Activated naive CD4-positive, alpha-beta T cell treated with anti-CD3 and anti-CD28 coated beads for 36 hours (primary cell): ENCODE measurements at regions not wholly inside any gene's neighbourhood (a gene's known extent, or its start where the extent isn't known, plus 50 kb on each side); places are given as distances from the start of the nearest gene placed in this dataset.
"Not testable (repeated sequence)": the region's sequence is repeated elsewhere in the genome, so short reads cannot be mapped to it uniquely, and the experiment has no call there.

ENCODE experiments used
- CTCF ChIA-PET: fragments of 350-600 bp; sonication (Branson Sonifier 250); formaldehyde crosslinking; loops from one replicate; lab custom pipeline; 2021; ENCODE audit warnings: antibody characterized with exemption; lab: Charles Lee
- DNase-seq: peaks from one replicate; pipeline ENCODE4 v3.0.0-alpha.2; 2020
- H3K27ac Mint-ChIP-seq: one replicate; pipeline ENCODE4 v1.8.0; 2021; ENCODE audit warnings: mild to moderate bottlenecking, mixed read lengths
- H3K27me3 Mint-ChIP-seq: one replicate; pipeline ENCODE4 v1.8.0; 2021; ENCODE audit warnings: low read depth, mixed read lengths
- H3K36me3 Mint-ChIP-seq: one replicate; pipeline ENCODE4 v1.8.0; 2021; ENCODE audit warnings: low read depth, mixed read lengths
- H3K4me1 Mint-ChIP-seq: one replicate; pipeline ENCODE4 v1.8.0; 2021; ENCODE audit warnings: low read depth, mixed read lengths
- H3K4me3 Mint-ChIP-seq: one replicate; pipeline ENCODE4 v1.8.0; 2021; ENCODE audit warnings: mild to moderate bottlenecking, moderate library complexity, mixed read lengths
- H3K9me3 Mint-ChIP-seq: one replicate; pipeline ENCODE4 v1.8.0; 2021; ENCODE audit warnings: mixed read lengths
- intact Hi-C: fragments of 100-400 bp; cut with micrococcal nuclease; formaldehyde crosslinking; loops from one replicate; pipeline ENCODE4 v1.15.1; 2023

DNA sequence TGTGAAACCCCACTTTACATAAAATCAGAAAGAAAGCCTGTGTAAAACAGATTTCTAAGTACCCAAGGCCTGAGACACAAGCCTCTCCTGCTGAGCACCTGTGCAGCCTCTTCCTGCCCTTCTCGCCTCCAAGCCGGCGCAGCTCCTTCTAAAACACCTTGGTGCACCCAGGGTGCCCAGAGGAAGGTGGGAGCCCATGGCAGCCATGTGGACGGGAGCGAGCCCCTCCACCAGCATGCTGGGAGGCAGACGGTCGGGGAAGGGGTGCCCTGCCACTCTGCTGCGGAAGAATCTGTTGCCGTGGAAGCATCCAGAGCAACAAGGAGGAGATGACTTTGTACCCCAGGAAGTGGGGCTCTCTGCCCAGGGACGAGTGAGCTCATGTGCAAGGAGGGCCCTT, 103.1 kb upstream of the C14orf180 start:
- Mint-ChIP-seq H3K27ac (no peak overlapping the region), H3K36me3 (no peaks in the 10 kb centered on the region), H3K9me3 (peaks cover 6% of the 10 kb centered on the region), H3K4me3 (no peak overlapping the region), H3K4me1 (no peaks in the 10 kb centered on the region), H3K27me3 (peaks cover 3% of the 10 kb centered on the region)
- intact Hi-C loops, result no loop called here
- CTCF ChIA-PET, result no interaction called here
- no peak for DNase-seq

GRCh38 chr14:104477117-104477623, 102.4 kb upstream of the C14orf180 start:
- Mint-ChIP-seq H3K4me1 (no peaks in the 10 kb centered on the region), H3K27ac (no peak overlapping the region), H3K36me3 (no peaks in the 10 kb centered on the region), H3K9me3 (peaks cover 12% of the 10 kb centered on the region), H3K27me3 (peaks cover 3% of the 10 kb centered on the region), H3K4me3 (no peak overlapping the region)
- CTCF ChIA-PET, result no interaction called here
- intact Hi-C loops, result no loop called here
- no peak for DNase-seq

- H3K27ac Mint-ChIP-seq, result no peak overlapping the region
- no peak for DNase-seq
- intact Hi-C loops, result no loop called here
- peaks cover 3% of the 10 kb centered on the region for H3K27me3 Mint-ChIP-seq
- peaks cover 17% of the 10 kb centered on the region for H3K9me3 Mint-ChIP-seq
- H3K4me1 Mint-ChIP-seq, result no peaks in the 10 kb centered on the region
- no peaks in the 10 kb centered on the region for H3K36me3 Mint-ChIP-seq
- CTCF ChIA-PET, result no interaction called here
- no peak overlapping the region for H3K4me3 Mint-ChIP-seq
Measured at GRCh38 chr14:104477666-104478380, 101.7 kb upstream of the C14orf180 start.

DNA sequence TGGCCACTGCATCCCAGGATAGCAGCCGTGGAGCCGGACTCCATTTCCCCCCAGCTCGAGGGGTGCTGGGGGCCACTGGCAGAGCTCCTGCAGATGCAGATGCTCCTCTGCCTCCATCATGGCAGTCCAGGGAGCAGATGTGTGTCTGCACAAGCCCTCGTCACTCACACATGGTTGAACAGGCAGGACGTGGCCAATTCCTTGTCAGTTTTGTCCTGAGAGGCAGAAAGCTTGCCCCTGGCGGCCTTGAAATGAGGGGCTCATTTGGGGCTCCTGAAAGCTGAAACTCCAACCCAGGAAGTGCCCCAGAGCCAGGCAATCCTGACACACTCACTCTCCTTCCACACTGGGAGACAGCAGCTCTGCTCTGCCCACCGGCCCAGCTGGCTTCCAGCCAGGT, 100.9 kb upstream of the C14orf180 start:
- Mint-ChIP-seq H3K27me3 (peaks cover 3% of the 10 kb centered on the region), H3K36me3 (no peaks in the 10 kb centered on the region), H3K4me1 (no peaks in the 10 kb centered on the region), H3K4me3 (no peak overlapping the region), H3K27ac (no peak overlapping the region), H3K9me3 (peaks cover 23% of the 10 kb centered on the region)
- DNase-seq, result no peak
- CTCF ChIA-PET, result no interaction called here
- intact Hi-C loops, result no loop called here

GRCh38 chr14:104479901-104480300, 99.7 kb upstream of the C14orf180 start:
- peaks cover 23% of the 10 kb centered on the region for H3K9me3 Mint-ChIP-seq
- no peak for DNase-seq
- intact Hi-C loops, result no loop called here
- H3K27ac Mint-ChIP-seq, result no peak overlapping the region
- CTCF ChIA-PET, result interaction anchor here (0.6 kb wide), 1 partner anchor 351 kb away, joined by 3 read pairs; no protein-coding TSS in a partner anchor
- no peaks in the 10 kb centered on the region for H3K36me3 Mint-ChIP-seq
- H3K27me3 Mint-ChIP-seq, result peaks cover 5% of the 10 kb centered on the region
- H3K4me3 Mint-ChIP-seq, result no peak overlapping the region
- no peaks in the 10 kb centered on the region for H3K4me1 Mint-ChIP-seq

- intact Hi-C loops, result no loop called here
- H3K9me3 Mint-ChIP-seq, result peaks cover 23% of the 10 kb centered on the region
- no peaks in the 10 kb centered on the region for H3K4me1 Mint-ChIP-seq
- H3K27ac Mint-ChIP-seq, result no peak overlapping the region
- no peaks in the 10 kb centered on the region for H3K36me3 Mint-ChIP-seq
- no peak for DNase-seq
- CTCF ChIA-PET, result no interaction called here
- no peak overlapping the region for H3K4me3 Mint-ChIP-seq
- H3K27me3 Mint-ChIP-seq, result peaks cover 6% of the 10 kb centered on the region
Measured at GRCh38 chr14:104481323-104481722, 98.2 kb upstream of the C14orf180 start.

DNA sequence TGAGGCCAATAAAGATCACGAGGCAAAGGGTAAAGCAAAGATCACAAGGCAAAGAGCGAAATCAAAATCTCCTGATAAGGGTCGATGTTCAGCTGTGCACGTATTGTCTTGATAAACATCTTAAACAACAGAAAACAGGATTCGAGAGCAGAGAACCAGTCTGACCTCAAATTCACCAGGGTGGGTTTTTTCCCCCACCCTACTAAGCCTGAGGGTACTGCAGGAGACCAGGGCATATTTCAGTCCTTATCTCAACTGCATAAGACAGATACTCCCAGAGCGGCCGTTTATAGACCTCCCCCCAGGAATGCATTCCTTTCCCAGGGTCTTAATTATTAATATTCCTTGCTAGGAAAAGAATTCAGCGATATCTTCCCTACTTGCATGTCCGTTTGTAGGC, 97.5 kb upstream of the C14orf180 start:
- CTCF ChIA-PET, H3K27me3 Mint-ChIP-seq: not testable (repeated sequence)

GRCh38 chr14:104486222-104486923, 93.2 kb upstream of the C14orf180 start:
- Mint-ChIP-seq H3K27me3 (peaks cover 4% of the 10 kb centered on the region), H3K4me1 (no peaks in the 10 kb centered on the region), H3K36me3 (no peaks in the 10 kb centered on the region), H3K9me3 (peaks cover 18% of the 10 kb centered on the region), H3K27ac (no peak overlapping the region), H3K4me3 (no peak overlapping the region)
- CTCF ChIA-PET, result no interaction called here
- intact Hi-C loops, result no loop called here
- DNase-seq, result no peak

More for the DNA sequence above, 97.5 kb upstream of the C14orf180 start:
- DNase-seq, H3K4me1 Mint-ChIP-seq, intact Hi-C loops, H3K4me3 Mint-ChIP-seq, H3K36me3 Mint-ChIP-seq, H3K27ac Mint-ChIP-seq: not testable (repeated sequence)
- H3K9me3 Mint-ChIP-seq, result peaks cover 23% of the 10 kb centered on the region

GRCh38 chr14:104494483-104494882, 85.1 kb upstream of the C14orf180 start:
- H3K9me3 Mint-ChIP-seq, result peaks cover 9% of the 10 kb centered on the region
- H3K27ac Mint-ChIP-seq, result no peak overlapping the region
- no peak overlapping the region for H3K4me3 Mint-ChIP-seq
- peaks cover 2% of the 10 kb centered on the region for H3K27me3 Mint-ChIP-seq
- DNase-seq, result no peak
- CTCF ChIA-PET, result no interaction called here
- H3K4me1 Mint-ChIP-seq, result peaks cover 13% of the 10 kb centered on the region
- intact Hi-C loops, result no loop called here
- H3K36me3 Mint-ChIP-seq, result no peaks in the 10 kb centered on the region

DNA sequence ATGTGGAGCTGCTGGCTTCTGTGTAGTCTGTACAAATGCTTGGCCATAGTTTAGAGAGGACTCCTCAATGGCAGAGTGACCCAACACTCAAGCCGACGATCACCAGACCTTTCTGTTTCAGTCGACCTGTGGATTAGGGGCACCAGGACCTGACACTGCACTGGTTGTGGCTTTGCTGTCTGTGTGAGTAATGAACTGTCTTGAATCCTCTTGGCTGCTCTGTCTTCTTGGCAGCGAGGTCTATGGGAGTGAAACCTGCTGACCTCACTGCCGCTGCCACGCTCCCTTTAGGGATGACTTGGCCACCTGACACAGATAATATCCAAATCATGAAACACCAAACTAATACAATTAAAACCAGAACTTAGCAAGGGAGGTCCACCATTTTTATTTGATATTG, 83.5 kb upstream of the C14orf180 start:
- Mint-ChIP-seq H3K9me3 (peaks cover 9% of the 10 kb centered on the region), H3K36me3 (no peaks in the 10 kb centered on the region), H3K4me3 (no peak overlapping the region), H3K4me1 (peaks cover 13% of the 10 kb centered on the region), H3K27ac (no peak overlapping the region), H3K27me3 (peaks cover 2% of the 10 kb centered on the region)
- intact Hi-C loops, result no loop called here
- CTCF ChIA-PET, result no interaction called here
- DNase-seq, result no peak

GRCh38 chr14:104499784-104500760, 79.5 kb upstream of the C14orf180 start:
- Mint-ChIP-seq H3K27ac (no peak overlapping the region), H3K9me3 (peaks cover 27% of the 10 kb centered on the region), H3K4me3 (no peak overlapping the region), H3K27me3 (peaks cover 6% of the 10 kb centered on the region), H3K36me3 (no peaks in the 10 kb centered on the region), H3K4me1 (no peaks in the 10 kb centered on the region)
- DNase-seq, result no peak
- CTCF ChIA-PET, result no interaction called here
- intact Hi-C loops, result no loop called here

DNA sequence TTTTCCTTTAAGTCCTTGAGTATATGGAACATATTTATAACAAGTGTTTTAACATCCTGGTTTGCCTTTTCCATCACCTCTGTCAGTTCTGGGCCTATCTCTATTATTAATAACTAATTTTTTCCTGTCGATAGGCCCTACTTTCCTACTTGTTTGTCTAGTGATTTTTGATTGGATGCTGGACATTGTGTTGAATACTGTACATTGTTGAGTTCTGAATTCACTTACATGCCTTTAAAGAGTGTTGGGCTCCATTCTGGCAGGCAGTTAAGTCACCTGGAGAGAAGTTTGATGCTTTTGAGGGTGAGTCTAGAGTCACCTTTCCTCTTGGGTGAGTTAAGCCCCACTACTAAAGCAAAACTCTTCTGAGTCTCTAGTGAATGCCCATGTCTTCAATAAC, 77.5 kb upstream of the C14orf180 start:
- Mint-ChIP-seq H3K36me3 (no peaks in the 10 kb centered on the region), H3K4me1 (no peaks in the 10 kb centered on the region), H3K9me3 (peaks cover 21% of the 10 kb centered on the region), H3K27ac (no peak overlapping the region), H3K27me3 (peaks cover 8% of the 10 kb centered on the region), H3K4me3 (no peak overlapping the region)
- CTCF ChIA-PET, result no interaction called here
- intact Hi-C loops, result no loop called here
- no peak for DNase-seq
